ENCODE measurements at regions not wholly inside any gene's neighbourhood (a gene's known extent, or its start where the extent isn't known, plus 50 kb on each side); places are given as distances from the start of the nearest gene placed in this dataset.

GRCh38 chr15:58235961-58236360 is 97.8 kb downstream of the AQP9 start:
- DNase-seq, result no peak

GRCh38 chr15:58240191-58240932 is 102.2 kb downstream of the AQP9 start:
- DNase-seq, result no peak

- DNase-seq, result no peak
Measured at GRCh38 chr15:58241872-58242271, 103.7 kb downstream of the AQP9 start.

GRCh38 chr15:58243070-58243469 is 104.9 kb downstream of the AQP9 start:
- no peak for DNase-seq

GRCh38 chr15:58244536-58244935 is 106.4 kb downstream of the AQP9 start:
- DNase-seq, result no peak

GRCh38 chr15:58246041-58246440 is 107.9 kb downstream of the AQP9 start:
- no peak for DNase-seq

- DNase-seq, result no peak
Measured at GRCh38 chr15:58247855-58248842, 110.0 kb downstream of the AQP9 start.

GRCh38 chr15:58249646-58250312 is 111.6 kb downstream of the AQP9 start:
- DNase-seq, result no peak

GRCh38 chr15:58252586-58253323 is 114.6 kb downstream of the AQP9 start:
- DNase-seq, result no peak

GRCh38 chr15:58257776-58258325 is 119.7 kb downstream of the AQP9 start:
- no peak for DNase-seq

- no peak for DNase-seq
Measured at GRCh38 chr15:58258501-58259292, 120.5 kb downstream of the AQP9 start.

- no peak for DNase-seq
Measured at GRCh38 chr15:58260205-58260724, 122.1 kb downstream of the AQP9 start.

GRCh38 chr15:58260725-58261267 is 122.6 kb downstream of the AQP9 start:
- no peak for DNase-seq

GRCh38 chr15:58261368-58261767 is 123.2 kb downstream of the AQP9 start:
- no peak for DNase-seq

GRCh38 chr15:58264053-58264971 is 126.1 kb downstream of the AQP9 start:
- DNase-seq, result no peak

- no peak for DNase-seq
Measured at GRCh38 chr15:58267051-58267450, 128.9 kb downstream of the AQP9 start.

GRCh38 chr15:58268746-58269267 is 130.6 kb downstream of the AQP9 start:
- DNase-seq, result no peak

- no peak for DNase-seq
Measured at GRCh38 chr15:58269455-58270414, 131.6 kb downstream of the AQP9 start.
